ENCODE measurements at regions not wholly inside any gene's neighbourhood (a gene's known extent, or its start where the extent isn't known, plus 50 kb on each side); places are given as distances from the start of the nearest gene placed in this dataset.

DNA sequence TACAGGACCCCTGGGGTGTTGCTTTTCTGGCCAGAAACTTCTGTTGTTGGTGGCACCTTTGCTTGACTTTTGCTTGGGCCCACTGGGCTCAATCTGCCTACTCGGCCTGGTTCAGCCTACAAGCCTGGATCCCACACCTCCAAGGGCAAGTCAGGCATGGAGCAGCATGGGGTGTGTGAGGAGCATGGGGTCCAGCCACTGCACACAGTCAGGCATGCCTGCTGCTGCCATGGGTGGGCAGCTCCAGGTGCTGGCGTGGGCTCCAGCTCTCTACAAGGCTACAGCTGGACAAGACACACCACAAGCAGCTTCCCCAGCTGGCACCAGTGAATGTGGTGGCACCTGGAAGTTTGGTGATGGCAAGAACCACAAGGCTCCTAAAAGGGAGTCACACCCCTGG is 1683.1 kb upstream of the ADGRL3 start:
- DNase-seq (ENCODE audit: low spot score) (no peak), ATAC-seq (no peak)
- ChIA-PET POLR2A (no interaction called here), CTCF (no interaction called here)
- TF ChIP-seq NR2C2 (CRISPR knock-in tag; IDR thresholded peaks at IDR 0.05) (no peak), ZBTB21 (CRISPR knock-in tag; IDR thresholded peaks at IDR 0.05; ENCODE audit: borderline replicate concordance) (no peak), CBFB (CRISPR knock-in tag; IDR thresholded peaks at IDR 0.05; ENCODE audit: low read depth) (no peak), ELF4 (CRISPR knock-in tag; IDR thresholded peaks at IDR 0.05; ENCODE audit: low read depth) (no peak), MXD4 (CRISPR knock-in tag; IDR thresholded peaks at IDR 0.05; ENCODE audit: borderline replicate concordance) (no peak), CREB1 (CRISPR knock-in tag; IDR thresholded peaks at IDR 0.05) (no peak), ATF1 (CRISPR knock-in tag; IDR thresholded peaks at IDR 0.05) (no peak), FOXP1 (CRISPR knock-in tag; IDR thresholded peaks at IDR 0.05; ENCODE audit: borderline replicate concordance) (no peak), TCF7 (CRISPR knock-in tag; IDR thresholded peaks at IDR 0.05; ENCODE audit: low read depth) (no peak), NFYB (CRISPR knock-in tag; conservative IDR thresholded peaks at IDR 0.05; ENCODE audit: low read depth) (no peak), ETV6 (CRISPR knock-in tag; IDR thresholded peaks at IDR 0.05) (no peak), SP1 (CRISPR knock-in tag; conservative IDR thresholded peaks at IDR 0.05) (no peak), RELA (CRISPR knock-in tag; IDR thresholded peaks at IDR 0.05; ENCODE audit: borderline replicate concordance) (no peak), ZNF219 (CRISPR knock-in tag; IDR thresholded peaks at IDR 0.05; ENCODE audit: borderline replicate concordance) (no peak)
- TF ChIP-seq, protein P1, sequence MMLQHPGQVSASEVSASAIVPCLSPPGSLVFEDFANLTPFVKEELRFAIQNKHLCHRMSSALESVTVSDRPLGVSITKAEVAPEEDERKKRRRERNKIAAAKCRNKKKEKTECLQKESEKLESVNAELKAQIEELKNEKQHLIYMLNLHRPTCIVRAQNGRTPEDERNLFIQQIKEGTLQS (CRISPR knock-in tag; conservative IDR thresholded peaks at IDR 0.05): no peak
- TF ChIP-seq, protein P2, sequence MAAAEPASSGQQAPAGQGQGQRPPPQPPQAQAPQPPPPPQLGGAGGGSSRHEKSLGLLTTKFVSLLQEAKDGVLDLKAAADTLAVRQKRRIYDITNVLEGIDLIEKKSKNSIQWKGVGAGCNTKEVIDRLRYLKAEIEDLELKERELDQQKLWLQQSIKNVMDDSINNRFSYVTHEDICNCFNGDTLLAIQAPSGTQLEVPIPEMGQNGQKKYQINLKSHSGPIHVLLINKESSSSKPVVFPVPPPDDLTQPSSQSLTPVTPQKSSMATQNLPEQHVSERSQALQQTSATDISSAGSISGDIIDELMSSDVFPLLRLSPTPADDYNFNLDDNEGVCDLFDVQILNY (CRISPR knock-in tag; IDR thresholded peaks at IDR 0.05): no peak
- TF ChIP-seq, protein P3, sequence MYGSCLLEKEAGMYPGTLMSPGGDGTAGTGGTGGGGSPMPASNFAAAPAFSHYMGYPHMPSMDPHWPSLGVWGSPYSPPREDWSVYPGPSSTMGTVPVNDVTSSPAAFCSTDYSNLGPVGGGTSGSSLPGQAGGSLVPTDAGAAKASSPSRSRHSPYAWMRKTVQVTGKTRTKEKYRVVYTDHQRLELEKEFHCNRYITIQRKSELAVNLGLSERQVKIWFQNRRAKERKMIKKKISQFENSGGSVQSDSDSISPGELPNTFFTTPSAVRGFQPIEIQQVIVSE (CRISPR knock-in tag; IDR thresholded peaks at IDR 0.05; ENCODE audit: borderline replicate concordance): no peak
- TF ChIP-seq, protein P4, sequence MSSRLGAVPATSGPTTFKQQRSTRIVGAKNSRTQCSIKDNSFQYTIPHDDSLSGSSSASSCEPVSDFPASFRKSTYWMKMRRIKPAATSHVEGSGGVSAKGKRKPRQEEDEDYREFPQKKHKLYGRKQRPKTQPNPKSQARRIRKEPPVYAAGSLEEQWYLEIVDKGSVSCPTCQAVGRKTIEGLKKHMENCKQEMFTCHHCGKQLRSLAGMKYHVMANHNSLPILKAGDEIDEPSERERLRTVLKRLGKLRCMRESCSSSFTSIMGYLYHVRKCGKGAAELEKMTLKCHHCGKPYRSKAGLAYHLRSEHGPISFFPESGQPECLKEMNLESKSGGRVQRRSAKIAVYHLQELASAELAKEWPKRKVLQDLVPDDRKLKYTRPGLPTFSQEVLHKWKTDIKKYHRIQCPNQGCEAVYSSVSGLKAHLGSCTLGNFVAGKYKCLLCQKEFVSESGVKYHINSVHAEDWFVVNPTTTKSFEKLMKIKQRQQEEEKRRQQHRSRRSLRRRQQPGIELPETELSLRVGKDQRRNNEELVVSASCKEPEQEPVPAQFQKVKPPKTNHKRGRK (CRISPR knock-in tag; IDR thresholded peaks at IDR 0.05; ENCODE audit: borderline replicate concordance): no peak
- TF ChIP-seq, protein P5, sequence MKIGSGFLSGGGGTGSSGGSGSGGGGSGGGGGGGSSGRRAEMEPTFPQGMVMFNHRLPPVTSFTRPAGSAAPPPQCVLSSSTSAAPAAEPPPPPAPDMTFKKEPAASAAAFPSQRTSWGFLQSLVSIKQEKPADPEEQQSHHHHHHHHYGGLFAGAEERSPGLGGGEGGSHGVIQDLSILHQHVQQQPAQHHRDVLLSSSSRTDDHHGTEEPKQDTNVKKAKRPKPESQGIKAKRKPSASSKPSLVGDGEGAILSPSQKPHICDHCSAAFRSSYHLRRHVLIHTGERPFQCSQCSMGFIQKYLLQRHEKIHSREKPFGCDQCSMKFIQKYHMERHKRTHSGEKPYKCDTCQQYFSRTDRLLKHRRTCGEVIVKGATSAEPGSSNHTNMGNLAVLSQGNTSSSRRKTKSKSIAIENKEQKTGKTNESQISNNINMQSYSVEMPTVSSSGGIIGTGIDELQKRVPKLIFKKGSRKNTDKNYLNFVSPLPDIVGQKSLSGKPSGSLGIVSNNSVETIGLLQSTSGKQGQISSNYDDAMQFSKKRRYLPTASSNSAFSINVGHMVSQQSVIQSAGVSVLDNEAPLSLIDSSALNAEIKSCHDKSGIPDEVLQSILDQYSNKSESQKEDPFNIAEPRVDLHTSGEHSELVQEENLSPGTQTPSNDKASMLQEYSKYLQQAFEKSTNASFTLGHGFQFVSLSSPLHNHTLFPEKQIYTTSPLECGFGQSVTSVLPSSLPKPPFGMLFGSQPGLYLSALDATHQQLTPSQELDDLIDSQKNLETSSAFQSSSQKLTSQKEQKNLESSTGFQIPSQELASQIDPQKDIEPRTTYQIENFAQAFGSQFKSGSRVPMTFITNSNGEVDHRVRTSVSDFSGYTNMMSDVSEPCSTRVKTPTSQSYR (CRISPR knock-in tag; IDR thresholded peaks at IDR 0.05): no peak
- TF ChIP-seq, protein P6, sequence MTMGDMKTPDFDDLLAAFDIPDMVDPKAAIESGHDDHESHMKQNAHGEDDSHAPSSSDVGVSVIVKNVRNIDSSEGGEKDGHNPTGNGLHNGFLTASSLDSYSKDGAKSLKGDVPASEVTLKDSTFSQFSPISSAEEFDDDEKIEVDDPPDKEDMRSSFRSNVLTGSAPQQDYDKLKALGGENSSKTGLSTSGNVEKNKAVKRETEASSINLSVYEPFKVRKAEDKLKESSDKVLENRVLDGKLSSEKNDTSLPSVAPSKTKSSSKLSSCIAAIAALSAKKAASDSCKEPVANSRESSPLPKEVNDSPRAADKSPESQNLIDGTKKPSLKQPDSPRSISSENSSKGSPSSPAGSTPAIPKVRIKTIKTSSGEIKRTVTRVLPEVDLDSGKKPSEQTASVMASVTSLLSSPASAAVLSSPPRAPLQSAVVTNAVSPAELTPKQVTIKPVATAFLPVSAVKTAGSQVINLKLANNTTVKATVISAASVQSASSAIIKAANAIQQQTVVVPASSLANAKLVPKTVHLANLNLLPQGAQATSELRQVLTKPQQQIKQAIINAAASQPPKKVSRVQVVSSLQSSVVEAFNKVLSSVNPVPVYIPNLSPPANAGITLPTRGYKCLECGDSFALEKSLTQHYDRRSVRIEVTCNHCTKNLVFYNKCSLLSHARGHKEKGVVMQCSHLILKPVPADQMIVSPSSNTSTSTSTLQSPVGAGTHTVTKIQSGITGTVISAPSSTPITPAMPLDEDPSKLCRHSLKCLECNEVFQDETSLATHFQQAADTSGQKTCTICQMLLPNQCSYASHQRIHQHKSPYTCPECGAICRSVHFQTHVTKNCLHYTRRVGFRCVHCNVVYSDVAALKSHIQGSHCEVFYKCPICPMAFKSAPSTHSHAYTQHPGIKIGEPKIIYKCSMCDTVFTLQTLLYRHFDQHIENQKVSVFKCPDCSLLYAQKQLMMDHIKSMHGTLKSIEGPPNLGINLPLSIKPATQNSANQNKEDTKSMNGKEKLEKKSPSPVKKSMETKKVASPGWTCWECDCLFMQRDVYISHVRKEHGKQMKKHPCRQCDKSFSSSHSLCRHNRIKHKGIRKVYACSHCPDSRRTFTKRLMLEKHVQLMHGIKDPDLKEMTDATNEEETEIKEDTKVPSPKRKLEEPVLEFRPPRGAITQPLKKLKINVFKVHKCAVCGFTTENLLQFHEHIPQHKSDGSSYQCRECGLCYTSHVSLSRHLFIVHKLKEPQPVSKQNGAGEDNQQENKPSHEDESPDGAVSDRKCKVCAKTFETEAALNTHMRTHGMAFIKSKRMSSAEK (CRISPR knock-in tag; IDR thresholded peaks at IDR 0.05; ENCODE audit: borderline replicate concordance): no peak
- Mint-ChIP-seq H3K27me3 (ENCODE audit: low read depth) (no peaks in the 10 kb centered on the region), H3K4me3 (no peak overlapping the region), H3K27ac (no peak overlapping the region), H3K4me1 (no peaks in the 10 kb centered on the region), H3K9me3 (peaks cover 3% of the 10 kb centered on the region; the same call in 1 of the 2 replicates), H3K36me3 (no peaks in the 10 kb centered on the region)

Measured in WTC11 (cell line).